ENCODE measurements at regions not wholly inside any gene's neighbourhood (a gene's known extent, or its start where the extent isn't known, plus 50 kb on each side); places are given as distances from the start of the nearest gene placed in this dataset.

DNA sequence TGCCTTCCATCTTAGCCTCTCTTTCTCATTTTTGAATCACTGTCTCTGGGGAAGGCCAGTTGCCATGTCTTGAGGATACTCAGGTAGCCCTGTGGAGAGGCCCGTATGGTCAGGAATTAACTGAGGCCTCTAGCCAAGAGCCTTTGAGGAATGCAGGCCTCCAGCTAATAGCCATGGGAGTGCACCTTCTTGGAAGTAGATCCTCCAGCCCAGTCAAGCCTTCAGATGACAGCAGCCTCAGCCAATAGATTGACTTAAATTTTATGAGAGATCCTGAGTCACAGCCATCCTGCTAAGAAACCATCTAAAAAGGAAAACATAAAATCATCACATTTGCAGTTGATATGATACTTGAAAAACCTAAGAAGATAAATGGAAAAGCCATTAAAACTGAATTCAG is 112.5 kb upstream of the BNIP2 start (continued):
- TF ChIP-seq, protein P1, sequence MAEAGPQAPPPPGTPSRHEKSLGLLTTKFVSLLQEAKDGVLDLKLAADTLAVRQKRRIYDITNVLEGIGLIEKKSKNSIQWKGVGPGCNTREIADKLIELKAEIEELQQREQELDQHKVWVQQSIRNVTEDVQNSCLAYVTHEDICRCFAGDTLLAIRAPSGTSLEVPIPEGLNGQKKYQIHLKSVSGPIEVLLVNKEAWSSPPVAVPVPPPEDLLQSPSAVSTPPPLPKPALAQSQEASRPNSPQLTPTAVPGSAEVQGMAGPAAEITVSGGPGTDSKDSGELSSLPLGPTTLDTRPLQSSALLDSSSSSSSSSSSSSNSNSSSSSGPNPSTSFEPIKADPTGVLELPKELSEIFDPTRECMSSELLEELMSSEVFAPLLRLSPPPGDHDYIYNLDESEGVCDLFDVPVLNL (CRISPR knock-in tag; IDR thresholded peaks at IDR 0.05; ENCODE audit: borderline replicate concordance, low read depth), result no peak
- TF ChIP-seq, protein P2, sequence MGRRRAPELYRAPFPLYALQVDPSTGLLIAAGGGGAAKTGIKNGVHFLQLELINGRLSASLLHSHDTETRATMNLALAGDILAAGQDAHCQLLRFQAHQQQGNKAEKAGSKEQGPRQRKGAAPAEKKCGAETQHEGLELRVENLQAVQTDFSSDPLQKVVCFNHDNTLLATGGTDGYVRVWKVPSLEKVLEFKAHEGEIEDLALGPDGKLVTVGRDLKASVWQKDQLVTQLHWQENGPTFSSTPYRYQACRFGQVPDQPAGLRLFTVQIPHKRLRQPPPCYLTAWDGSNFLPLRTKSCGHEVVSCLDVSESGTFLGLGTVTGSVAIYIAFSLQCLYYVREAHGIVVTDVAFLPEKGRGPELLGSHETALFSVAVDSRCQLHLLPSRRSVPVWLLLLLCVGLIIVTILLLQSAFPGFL (CRISPR knock-in tag; IDR thresholded peaks at IDR 0.05; ENCODE audit: borderline replicate concordance), result no peak
- TF ChIP-seq, protein P3, sequence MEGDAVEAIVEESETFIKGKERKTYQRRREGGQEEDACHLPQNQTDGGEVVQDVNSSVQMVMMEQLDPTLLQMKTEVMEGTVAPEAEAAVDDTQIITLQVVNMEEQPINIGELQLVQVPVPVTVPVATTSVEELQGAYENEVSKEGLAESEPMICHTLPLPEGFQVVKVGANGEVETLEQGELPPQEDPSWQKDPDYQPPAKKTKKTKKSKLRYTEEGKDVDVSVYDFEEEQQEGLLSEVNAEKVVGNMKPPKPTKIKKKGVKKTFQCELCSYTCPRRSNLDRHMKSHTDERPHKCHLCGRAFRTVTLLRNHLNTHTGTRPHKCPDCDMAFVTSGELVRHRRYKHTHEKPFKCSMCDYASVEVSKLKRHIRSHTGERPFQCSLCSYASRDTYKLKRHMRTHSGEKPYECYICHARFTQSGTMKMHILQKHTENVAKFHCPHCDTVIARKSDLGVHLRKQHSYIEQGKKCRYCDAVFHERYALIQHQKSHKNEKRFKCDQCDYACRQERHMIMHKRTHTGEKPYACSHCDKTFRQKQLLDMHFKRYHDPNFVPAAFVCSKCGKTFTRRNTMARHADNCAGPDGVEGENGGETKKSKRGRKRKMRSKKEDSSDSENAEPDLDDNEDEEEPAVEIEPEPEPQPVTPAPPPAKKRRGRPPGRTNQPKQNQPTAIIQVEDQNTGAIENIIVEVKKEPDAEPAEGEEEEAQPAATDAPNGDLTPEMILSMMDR (IDR thresholded peaks at IDR 0.05), result no peak
- TF ChIP-seq, protein P4, sequence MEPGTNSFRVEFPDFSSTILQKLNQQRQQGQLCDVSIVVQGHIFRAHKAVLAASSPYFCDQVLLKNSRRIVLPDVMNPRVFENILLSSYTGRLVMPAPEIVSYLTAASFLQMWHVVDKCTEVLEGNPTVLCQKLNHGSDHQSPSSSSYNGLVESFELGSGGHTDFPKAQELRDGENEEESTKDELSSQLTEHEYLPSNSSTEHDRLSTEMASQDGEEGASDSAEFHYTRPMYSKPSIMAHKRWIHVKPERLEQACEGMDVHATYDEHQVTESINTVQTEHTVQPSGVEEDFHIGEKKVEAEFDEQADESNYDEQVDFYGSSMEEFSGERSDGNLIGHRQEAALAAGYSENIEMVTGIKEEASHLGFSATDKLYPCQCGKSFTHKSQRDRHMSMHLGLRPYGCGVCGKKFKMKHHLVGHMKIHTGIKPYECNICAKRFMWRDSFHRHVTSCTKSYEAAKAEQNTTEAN (CRISPR knock-in tag; IDR thresholded peaks at IDR 0.05), result no peak

DNA sequence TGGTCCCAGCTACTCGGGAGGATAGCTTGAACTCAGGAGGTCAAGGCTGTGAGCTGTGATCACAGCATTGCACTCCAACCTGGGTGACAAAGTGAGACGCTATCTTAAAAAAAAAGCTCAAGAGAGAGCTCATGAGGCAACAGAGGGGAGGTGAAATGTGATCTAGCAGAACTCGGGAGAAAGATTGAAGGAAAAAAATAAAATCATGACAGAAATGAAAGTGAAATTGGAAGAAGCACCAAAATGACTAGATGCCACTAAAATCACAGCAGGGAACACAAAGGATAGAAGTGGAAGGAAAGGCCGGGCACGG is 109.4 kb upstream of the BNIP2 start:
- ATAC-seq, result no peak
- Mint-ChIP-seq H3K27me3 (ENCODE audit: low read depth) (no peaks in the 10 kb centered on the region), H3K4me1 (peaks cover 9% of the 10 kb centered on the region), H3K4me3 (no peak overlapping the region), H3K9me3 (peaks cover 4% of the 10 kb centered on the region; the same call in 1 of the 2 replicates), H3K36me3 (no peaks in the 10 kb centered on the region), H3K27ac (no peak overlapping the region)
- ChIA-PET CTCF (interaction anchor here (0.6 kb wide), 1 partner anchor 394 kb away, joined by 3 read pairs; no protein-coding TSS in a partner anchor), POLR2A (no interaction called here)
- DNase-seq (ENCODE audit: low spot score), result no peak
- TF ChIP-seq SMAD4 (CRISPR knock-in tag; IDR thresholded peaks at IDR 0.05), result no peak
- TF ChIP-seq FOXJ3 (CRISPR knock-in tag; IDR thresholded peaks at IDR 0.05; ENCODE audit: borderline replicate concordance), result no peak
- no peak for TF ChIP-seq MXD4 (CRISPR knock-in tag; IDR thresholded peaks at IDR 0.05; ENCODE audit: borderline replicate concordance)

DNA sequence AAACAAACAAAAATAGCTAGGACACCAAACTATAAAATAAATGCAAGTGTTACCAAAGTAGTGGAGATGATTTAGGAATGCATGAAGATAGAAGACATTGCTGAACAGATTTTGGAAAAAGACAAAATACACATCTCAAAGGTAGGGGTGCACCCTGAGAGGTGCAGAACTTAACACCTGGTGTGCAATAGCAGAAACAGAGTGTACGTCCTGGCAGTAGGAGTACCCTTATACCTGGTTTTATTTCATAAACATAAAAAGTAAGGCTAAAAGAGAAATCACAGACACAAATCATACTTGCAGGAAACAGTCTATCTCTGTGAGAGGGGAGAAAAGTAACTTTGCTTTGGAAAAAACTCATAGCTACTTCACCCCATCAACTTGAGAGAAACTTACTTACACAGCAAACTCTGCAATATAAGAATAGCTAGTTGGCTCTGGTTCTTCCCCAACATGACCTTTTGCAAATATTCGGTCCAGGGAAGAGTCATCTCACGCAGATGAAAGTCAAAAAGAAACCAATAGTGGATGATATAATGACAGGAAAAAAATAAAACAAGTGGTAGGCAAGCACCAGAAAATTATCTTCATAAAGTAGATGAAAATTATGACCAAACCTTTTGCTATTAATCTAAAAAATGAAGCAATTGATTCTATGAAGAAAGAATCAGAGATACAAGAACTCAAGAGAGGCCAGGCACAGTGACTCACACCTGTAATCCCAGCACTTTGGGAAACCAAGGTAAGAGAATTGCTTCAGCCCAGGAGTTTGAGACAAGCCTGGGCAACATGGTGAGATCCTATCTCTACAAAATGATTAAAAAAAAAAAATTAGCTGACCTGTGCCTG is 108.9 kb upstream of the BNIP2 start:
- no peak for ATAC-seq
- no peak for DNase-seq (ENCODE audit: low spot score)
- ChIA-PET POLR2A (interaction anchor here (0.6 kb wide), 1 partner anchor 33 kb away, joined by 3 read pairs; no protein-coding TSS in a partner anchor), CTCF (interaction anchor here (0.6 kb wide), 1 partner anchor 395 kb away, joined by 3 read pairs; no protein-coding TSS in a partner anchor)
- H3K4me3 Mint-ChIP-seq, result no peak overlapping the region
- no peak overlapping the region for H3K27ac Mint-ChIP-seq
- peaks cover 4% of the 10 kb centered on the region; the same call in 1 of the 2 replicates for H3K9me3 Mint-ChIP-seq
- no peaks in the 10 kb centered on the region for H3K27me3 Mint-ChIP-seq (ENCODE audit: low read depth)
- H3K36me3 Mint-ChIP-seq, result no peaks in the 10 kb centered on the region
- H3K4me1 Mint-ChIP-seq, result peaks cover 4% of the 10 kb centered on the region
- TF ChIP-seq GRHL2 (CRISPR knock-in tag; IDR thresholded peaks at IDR 0.05; ENCODE audit: insufficient replicate concordance, severe bottlenecking) (no peak), ZNF138 (CRISPR knock-in tag; conservative IDR thresholded peaks at IDR 0.05) (no peak), TCF7 (CRISPR knock-in tag; IDR thresholded peaks at IDR 0.05; ENCODE audit: low read depth) (no peak), ZNF317 (CRISPR knock-in tag; IDR thresholded peaks at IDR 0.05; ENCODE audit: borderline replicate concordance, low read depth) (no peak), CREM (CRISPR knock-in tag; IDR thresholded peaks at IDR 0.05) (no peak), SOX15 (CRISPR knock-in tag; IDR thresholded peaks at IDR 0.05) (no peak), TEAD4 (CRISPR knock-in tag; IDR thresholded peaks at IDR 0.05) (no peak)
- TF ChIP-seq, protein P5, sequence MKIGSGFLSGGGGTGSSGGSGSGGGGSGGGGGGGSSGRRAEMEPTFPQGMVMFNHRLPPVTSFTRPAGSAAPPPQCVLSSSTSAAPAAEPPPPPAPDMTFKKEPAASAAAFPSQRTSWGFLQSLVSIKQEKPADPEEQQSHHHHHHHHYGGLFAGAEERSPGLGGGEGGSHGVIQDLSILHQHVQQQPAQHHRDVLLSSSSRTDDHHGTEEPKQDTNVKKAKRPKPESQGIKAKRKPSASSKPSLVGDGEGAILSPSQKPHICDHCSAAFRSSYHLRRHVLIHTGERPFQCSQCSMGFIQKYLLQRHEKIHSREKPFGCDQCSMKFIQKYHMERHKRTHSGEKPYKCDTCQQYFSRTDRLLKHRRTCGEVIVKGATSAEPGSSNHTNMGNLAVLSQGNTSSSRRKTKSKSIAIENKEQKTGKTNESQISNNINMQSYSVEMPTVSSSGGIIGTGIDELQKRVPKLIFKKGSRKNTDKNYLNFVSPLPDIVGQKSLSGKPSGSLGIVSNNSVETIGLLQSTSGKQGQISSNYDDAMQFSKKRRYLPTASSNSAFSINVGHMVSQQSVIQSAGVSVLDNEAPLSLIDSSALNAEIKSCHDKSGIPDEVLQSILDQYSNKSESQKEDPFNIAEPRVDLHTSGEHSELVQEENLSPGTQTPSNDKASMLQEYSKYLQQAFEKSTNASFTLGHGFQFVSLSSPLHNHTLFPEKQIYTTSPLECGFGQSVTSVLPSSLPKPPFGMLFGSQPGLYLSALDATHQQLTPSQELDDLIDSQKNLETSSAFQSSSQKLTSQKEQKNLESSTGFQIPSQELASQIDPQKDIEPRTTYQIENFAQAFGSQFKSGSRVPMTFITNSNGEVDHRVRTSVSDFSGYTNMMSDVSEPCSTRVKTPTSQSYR (CRISPR knock-in tag; IDR thresholded peaks at IDR 0.05), result no peak
- TF ChIP-seq, protein P6, sequence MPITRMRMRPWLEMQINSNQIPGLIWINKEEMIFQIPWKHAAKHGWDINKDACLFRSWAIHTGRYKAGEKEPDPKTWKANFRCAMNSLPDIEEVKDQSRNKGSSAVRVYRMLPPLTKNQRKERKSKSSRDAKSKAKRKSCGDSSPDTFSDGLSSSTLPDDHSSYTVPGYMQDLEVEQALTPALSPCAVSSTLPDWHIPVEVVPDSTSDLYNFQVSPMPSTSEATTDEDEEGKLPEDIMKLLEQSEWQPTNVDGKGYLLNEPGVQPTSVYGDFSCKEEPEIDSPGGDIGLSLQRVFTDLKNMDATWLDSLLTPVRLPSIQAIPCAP (CRISPR knock-in tag; IDR thresholded peaks at IDR 0.05), result no peak
- TF ChIP-seq, protein P7, sequence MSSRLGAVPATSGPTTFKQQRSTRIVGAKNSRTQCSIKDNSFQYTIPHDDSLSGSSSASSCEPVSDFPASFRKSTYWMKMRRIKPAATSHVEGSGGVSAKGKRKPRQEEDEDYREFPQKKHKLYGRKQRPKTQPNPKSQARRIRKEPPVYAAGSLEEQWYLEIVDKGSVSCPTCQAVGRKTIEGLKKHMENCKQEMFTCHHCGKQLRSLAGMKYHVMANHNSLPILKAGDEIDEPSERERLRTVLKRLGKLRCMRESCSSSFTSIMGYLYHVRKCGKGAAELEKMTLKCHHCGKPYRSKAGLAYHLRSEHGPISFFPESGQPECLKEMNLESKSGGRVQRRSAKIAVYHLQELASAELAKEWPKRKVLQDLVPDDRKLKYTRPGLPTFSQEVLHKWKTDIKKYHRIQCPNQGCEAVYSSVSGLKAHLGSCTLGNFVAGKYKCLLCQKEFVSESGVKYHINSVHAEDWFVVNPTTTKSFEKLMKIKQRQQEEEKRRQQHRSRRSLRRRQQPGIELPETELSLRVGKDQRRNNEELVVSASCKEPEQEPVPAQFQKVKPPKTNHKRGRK (CRISPR knock-in tag; IDR thresholded peaks at IDR 0.05; ENCODE audit: borderline replicate concordance), result no peak

Data from WTC11 (cell line).